Cardiac fibroblast (primary cell): ENCODE measurements at regions not wholly inside any gene's neighbourhood (a gene's known extent, or its start where the extent isn't known, plus 50 kb on each side); places are given as distances from the start of the nearest gene placed in this dataset.
A peak's percentile ranks its signal among the peaks of the same experiment; 100 is the strongest.

ENCODE experiments used
- DNase-seq, 2 donors: peaks; one replicate each; pipeline versions ENCODE4 v3.0.0 to v3.0.0-alpha.2; 2010; ENCODE audit warnings: low read depth in 2 of 2
- H3K4me3 ChIP-seq, 2 donors: replicated peaks in 1 of 2; 1 replicate in 1 of 2; 2 replicates in 1 of 2; pipeline ENCODE4 v1.5.1; 2011; ENCODE audit warnings: low read depth in 2 of 2, low read length in 2 of 2, mild to moderate bottlenecking in 2 of 2, moderate library complexity in 1 of 2
- CTCF ChIP-seq: IDR thresholded peaks from one replicate; pipeline ENCODE4 v1.5.1; 2011; ENCODE audit warnings: low read depth, mild to moderate bottlenecking, low read length, inconsistent platforms

- no peak for TF ChIP-seq CTCF
- no peak for DNase-seq
Observed at GRCh38 chr1:82542141-82542540, 741.4 kb downstream of the ADGRL2 start.

DNA sequence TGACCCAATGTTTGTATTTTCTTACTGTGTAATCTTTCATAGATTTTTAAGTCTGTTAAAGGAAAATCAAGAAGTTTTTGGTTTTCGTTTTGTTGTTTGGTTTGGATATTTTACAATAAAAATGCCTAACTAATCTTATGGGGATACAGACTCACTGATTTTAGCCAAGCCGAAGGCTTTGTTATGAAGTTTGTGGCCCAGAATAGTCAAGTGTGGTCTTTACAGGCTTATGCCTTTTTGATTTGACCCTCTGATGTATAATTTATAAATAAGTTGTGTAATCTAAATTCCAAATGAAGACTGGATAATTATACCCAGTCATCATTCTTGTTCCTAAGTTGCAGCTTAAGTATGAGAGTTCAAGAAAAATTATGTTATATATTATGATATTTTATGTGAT, 739.3 kb downstream of the ADGRL2 start:
- no peak for DNase-seq
- no peak overlapping the region for H3K4me3 ChIP-seq
- TF ChIP-seq CTCF, result no peak

More at GRCh38 chr1:82542141-82542540, 741.4 kb downstream of the ADGRL2 start:
- no peak overlapping the region for H3K4me3 ChIP-seq

DNA sequence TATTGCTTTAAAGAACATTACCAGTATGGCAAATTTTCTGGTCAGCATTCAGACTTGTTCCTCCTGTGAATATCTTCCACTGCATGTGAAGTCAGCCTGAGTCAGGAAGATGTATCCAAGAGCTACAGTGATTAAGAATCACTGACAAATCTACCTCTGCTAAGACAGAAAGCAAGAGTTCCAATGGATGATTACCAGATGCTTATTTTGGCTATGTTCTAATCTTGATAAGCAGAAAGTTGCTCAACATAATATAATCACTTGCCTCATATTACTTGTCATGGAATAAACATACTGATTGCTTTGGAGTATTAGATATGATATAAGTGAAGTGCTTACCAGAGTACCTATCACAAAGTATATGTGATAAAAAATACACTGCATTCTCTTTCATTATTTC, 738.1 kb downstream of the ADGRL2 start:
- no peak for TF ChIP-seq CTCF
- peak in 1 of 2 donors; percentile 68 for DNase-seq
- no peak overlapping the region for H3K4me3 ChIP-seq

- H3K4me3 ChIP-seq, result no peak overlapping the region
- TF ChIP-seq CTCF, result no peak
- DNase-seq, result peak in 1 of 2 donors; percentile 22
Observed at GRCh38 chr1:82534996-82535395, 734.3 kb downstream of the ADGRL2 start.

DNA sequence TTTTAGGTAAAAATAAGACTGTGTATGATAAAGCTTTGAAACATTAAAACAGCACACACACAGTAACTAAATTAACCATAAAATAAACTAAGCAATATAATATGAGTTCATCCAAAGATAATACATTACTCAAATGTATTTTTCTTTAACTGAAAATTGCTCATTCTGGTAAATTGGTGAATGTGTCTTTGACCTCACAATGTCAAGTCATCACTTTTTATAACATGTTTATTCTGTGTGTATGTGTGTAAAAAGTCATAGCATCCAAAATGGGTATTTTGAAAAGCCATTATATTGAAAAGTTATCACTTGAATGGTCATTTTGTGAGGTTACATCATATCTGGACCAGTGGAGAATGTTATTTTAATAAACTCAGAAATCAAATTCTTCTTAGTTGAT, 724.6 kb downstream of the ADGRL2 start:
- no peak for TF ChIP-seq CTCF
- no peak overlapping the region for H3K4me3 ChIP-seq
- DNase-seq, result no peak

DNA sequence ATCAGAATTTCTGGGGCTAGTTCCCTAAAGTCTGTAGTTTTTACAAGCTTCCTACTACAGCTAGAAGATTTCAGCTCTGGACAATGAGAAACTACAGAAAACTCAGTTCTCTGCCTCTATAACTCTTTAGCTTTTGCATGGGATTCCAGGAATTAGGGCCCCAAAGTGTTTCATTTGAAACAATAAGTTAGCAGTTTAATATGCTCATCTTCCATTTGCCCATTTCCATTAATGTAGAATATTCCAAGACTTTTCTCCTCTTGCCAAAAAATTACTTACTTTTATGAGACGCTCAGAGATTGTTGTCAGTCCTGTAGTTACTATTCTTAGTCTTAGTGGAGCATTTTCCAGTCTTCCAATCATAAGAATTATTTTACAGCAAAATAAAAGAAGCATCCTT, 719.9 kb downstream of the ADGRL2 start:
- DNase-seq, result no peak
- no peak overlapping the region for H3K4me3 ChIP-seq
- TF ChIP-seq CTCF, result no peak

DNA sequence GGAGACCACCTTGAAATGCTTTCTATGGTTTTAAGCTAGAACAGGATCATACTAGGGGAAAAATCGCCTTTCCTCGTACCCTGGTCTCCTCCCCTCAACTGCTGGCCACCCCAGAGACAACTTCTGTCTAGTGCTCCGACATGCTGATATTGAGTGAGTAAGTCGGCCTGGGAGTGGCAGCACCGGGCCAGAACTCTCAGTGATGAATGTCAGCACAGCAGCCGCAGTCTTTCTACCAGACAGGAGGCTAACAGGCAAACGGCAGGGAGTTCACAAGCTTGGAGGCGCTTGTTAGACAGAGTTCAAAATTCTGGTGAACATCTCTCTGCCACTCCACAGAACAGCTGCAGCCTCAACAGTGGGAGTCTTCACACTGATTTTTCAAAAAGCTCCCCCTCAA, 716.9 kb downstream of the ADGRL2 start:
- peak; percentile 29 to 35 for DNase-seq
- no peak overlapping the region for H3K4me3 ChIP-seq
- no peak for TF ChIP-seq CTCF
